Hepatocyte (in vitro differentiated cells): ENCODE measurements at regions not wholly inside any gene's neighbourhood (a gene's known extent, or its start where the extent isn't known, plus 50 kb on each side); places are given as distances from the start of the nearest gene placed in this dataset.

ENCODE experiments used
- DNase-seq: peaks from one replicate; pipeline ENCODE4 v3.0.0-alpha.2; 2016; ENCODE audit warnings: low spot score
- H2AFZ ChIP-seq: fragments of 200-600 bp; sonication (generic); 2 replicates; pipeline ENCODE4 v1.6.0; 2016; ENCODE audit warnings: antibody characterized with exemption, mild to moderate bottlenecking
- H3K27ac ChIP-seq: fragments of 200-600 bp; sonication (generic); 2 replicates; pipeline ENCODE4 v1.5.1; 2016; ENCODE audit warnings: mild to moderate bottlenecking
- H3K27me3 ChIP-seq: fragments of 200-600 bp; sonication (generic); 2 replicates; pipeline ENCODE4 v1.6.1; 2016
- H3K36me3 ChIP-seq: fragments of 200-600 bp; sonication (generic); replicated peaks from 2 replicates; pipeline ENCODE4 v1.5.1; 2016; ENCODE audit warnings: low read depth; ENCODE audit not compliant: insufficient read depth
- H3K4me1 ChIP-seq: fragments of 200-600 bp; sonication (generic); 2 replicates; pipeline ENCODE4 v1.5.1; 2016; ENCODE audit warnings: mild to moderate bottlenecking, moderate library complexity; ENCODE audit not compliant: insufficient read depth
- H3K4me2 ChIP-seq: fragments of 200-600 bp; sonication (generic); 2 replicates; pipeline ENCODE4 v1.6.0; 2016
- H3K4me3 ChIP-seq: fragments of 200-600 bp; sonication (generic); 2 replicates; pipeline ENCODE4 v1.5.1; 2016; ENCODE audit warnings: mild to moderate bottlenecking
- H3K79me2 ChIP-seq: fragments of 200-600 bp; sonication (generic); 2 replicates; pipeline ENCODE4 v1.6.0; 2017; ENCODE audit warnings: mild to moderate bottlenecking
- H3K9me2 ChIP-seq: fragments of 200-600 bp; sonication (generic); replicated peaks from 2 replicates; pipeline ENCODE4 v1.6.0; 2017; ENCODE audit warnings: mild to moderate bottlenecking; ENCODE audit not compliant: insufficient read depth
- H3K9me3 ChIP-seq: fragments of 200-600 bp; sonication (generic); 2 replicates; pipeline ENCODE4 v1.5.1; 2016; ENCODE audit warnings: low read depth, mild to moderate bottlenecking
- H4K20me1 ChIP-seq: fragments of 200-600 bp; sonication (generic); 2 replicates; pipeline ENCODE4 v1.6.0; 2016; ENCODE audit warnings: mild to moderate bottlenecking; ENCODE audit not compliant: insufficient read depth, poor library complexity, severe bottlenecking
- EZH2 ChIP-seq: fragments of 200-600 bp; sonication (generic); IDR thresholded peaks from 2 replicates; pipeline ENCODE4 v1.6.1; 2016; ENCODE audit warnings: antibody characterized with exemption, mild to moderate bottlenecking, borderline replicate concordance
- EZH2phosphoT487 ChIP-seq: fragments of 200-600 bp; sonication (generic); IDR thresholded peaks from one replicate; pipeline ENCODE4 v1.6.1; 2018; ENCODE audit warnings: antibody characterized with exemption, mild to moderate bottlenecking, low read depth, moderate library complexity; ENCODE audit not compliant: unreplicated experiment, severe bottlenecking
- WGBS: methylation state at CpG from one replicate; pipeline ENCODE4 v1.1.6; 2016; ENCODE audit warnings: low lambda C conversion rate; ENCODE audit errors: missing lambda C conversion rate; 5-methylcytosine and 5-hydroxymethylcytosine counted together
- TF ChIP-seq, protein P1 (sequence below): fragments of 200-600 bp; sonication (generic); IDR thresholded peaks from 2 replicates; pipeline ENCODE4 v1.5.1; 2016; ENCODE audit warnings: antibody characterized with exemption, mild to moderate bottlenecking; ENCODE audit not compliant: poor library complexity

DNA sequence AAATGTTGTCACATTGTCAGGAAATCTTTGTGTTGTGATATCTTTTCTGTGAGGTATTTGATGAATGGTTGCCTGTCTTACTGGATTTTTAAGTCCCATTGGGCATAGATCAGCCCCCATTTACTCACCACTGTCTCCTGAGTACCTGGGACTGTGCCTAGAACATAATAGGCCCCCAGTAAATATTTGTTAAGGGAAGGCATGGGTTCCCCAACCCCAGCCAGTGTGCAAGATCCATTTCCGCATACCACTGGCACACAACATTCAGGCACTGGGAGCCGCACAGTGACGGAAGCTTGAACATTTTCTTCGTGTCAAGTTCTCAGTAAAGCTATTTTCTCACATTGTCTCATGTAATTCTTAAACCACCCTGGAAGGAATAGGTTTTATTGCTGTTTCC, 72.2 kb downstream of the UNC5CL start:
- TF ChIP-seq EZH2, result no peak
- TF ChIP-seq, protein P1, sequence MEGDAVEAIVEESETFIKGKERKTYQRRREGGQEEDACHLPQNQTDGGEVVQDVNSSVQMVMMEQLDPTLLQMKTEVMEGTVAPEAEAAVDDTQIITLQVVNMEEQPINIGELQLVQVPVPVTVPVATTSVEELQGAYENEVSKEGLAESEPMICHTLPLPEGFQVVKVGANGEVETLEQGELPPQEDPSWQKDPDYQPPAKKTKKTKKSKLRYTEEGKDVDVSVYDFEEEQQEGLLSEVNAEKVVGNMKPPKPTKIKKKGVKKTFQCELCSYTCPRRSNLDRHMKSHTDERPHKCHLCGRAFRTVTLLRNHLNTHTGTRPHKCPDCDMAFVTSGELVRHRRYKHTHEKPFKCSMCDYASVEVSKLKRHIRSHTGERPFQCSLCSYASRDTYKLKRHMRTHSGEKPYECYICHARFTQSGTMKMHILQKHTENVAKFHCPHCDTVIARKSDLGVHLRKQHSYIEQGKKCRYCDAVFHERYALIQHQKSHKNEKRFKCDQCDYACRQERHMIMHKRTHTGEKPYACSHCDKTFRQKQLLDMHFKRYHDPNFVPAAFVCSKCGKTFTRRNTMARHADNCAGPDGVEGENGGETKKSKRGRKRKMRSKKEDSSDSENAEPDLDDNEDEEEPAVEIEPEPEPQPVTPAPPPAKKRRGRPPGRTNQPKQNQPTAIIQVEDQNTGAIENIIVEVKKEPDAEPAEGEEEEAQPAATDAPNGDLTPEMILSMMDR, result no peak
- TF ChIP-seq EZH2phosphoT487, result no peak
- Histone ChIP-seq H3K4me1 (no peaks in the 10 kb centered on the region), H3K79me2 (no peaks in the 10 kb centered on the region), H2AFZ (no peak overlapping the region), H3K9me2 (no peaks in the 10 kb centered on the region), H3K9me3 (no peaks in the 10 kb centered on the region), H3K4me3 (no peak overlapping the region), H3K36me3 (no peaks in the 10 kb centered on the region), H3K4me2 (no peak overlapping the region), H3K27ac (no peak overlapping the region), H3K27me3 (no peaks in the 10 kb centered on the region), H4K20me1 (no peaks in the 10 kb centered on the region)
- WGBS, result 92% methylated on average over 4 of the region's 4 CpGs
- no peak for DNase-seq

DNA sequence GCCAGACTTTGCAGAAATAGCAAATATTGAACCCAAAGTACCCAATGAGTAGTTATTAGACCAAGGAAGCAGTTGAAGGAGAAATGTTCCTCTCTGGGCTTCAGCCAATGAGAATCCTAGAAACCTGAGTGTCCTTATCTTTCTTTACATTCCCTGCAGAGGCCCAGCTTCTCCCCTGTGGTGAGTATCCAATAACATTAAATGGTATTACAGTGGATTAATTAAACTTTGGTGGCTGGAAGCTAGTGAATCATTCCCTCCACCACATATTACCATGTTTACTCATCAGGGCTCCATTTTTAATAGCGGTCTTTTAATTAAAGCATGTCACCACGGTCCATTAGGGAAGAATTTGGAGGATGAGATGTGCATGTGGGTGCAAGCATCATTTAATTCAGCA, 74.0 kb downstream of the UNC5CL start:
- Histone ChIP-seq H3K79me2 (no peaks in the 10 kb centered on the region), H3K4me3 (no peak overlapping the region), H3K9me2 (no peaks in the 10 kb centered on the region), H3K9me3 (no peaks in the 10 kb centered on the region), H4K20me1 (no peaks in the 10 kb centered on the region), H3K36me3 (no peaks in the 10 kb centered on the region), H3K27me3 (no peaks in the 10 kb centered on the region), H3K4me2 (no peak overlapping the region), H2AFZ (no peak overlapping the region), H3K27ac (no peak overlapping the region), H3K4me1 (no peaks in the 10 kb centered on the region)
- TF ChIP-seq EZH2 (no peak), EZH2phosphoT487 (no peak)
- TF ChIP-seq, protein P1, result no peak
- 95% methylated on average over 2 of the region's 2 CpGs for WGBS
- no peak for DNase-seq

DNA sequence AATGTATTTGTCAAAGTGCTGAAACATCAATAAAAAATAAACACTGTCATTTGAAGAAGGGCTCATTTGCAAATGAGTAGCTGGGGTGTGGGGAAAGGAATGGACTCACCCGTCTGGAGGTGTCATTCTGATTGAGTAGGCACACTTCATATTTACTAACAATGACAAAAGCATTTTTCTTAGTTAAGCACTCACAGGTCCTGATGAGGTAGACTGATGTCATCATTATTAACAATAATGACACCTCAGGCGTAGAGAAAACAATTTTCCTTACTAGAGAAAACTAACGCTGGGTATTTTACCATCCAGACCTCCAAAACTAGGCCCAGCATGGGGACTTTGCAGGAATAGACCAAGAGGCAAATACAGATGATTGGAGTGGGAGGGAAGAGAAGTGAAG, 76.0 kb downstream of the UNC5CL start:
- no peaks in the 10 kb centered on the region for H4K20me1 ChIP-seq
- no peak overlapping the region for H3K4me3 ChIP-seq
- WGBS, result 93% methylated on average over 3 of the region's 3 CpGs
- H3K4me1 ChIP-seq, result no peaks in the 10 kb centered on the region
- no peaks in the 10 kb centered on the region for H3K9me3 ChIP-seq
- H2AFZ ChIP-seq, result no peak overlapping the region
- H3K4me2 ChIP-seq, result no peak overlapping the region
- no peak overlapping the region for H3K27ac ChIP-seq
- no peaks in the 10 kb centered on the region for H3K36me3 ChIP-seq
- no peak for DNase-seq
- no peaks in the 10 kb centered on the region for H3K9me2 ChIP-seq
- H3K27me3 ChIP-seq, result no peaks in the 10 kb centered on the region
- no peak for TF ChIP-seq EZH2phosphoT487
- TF ChIP-seq, protein P1, result no peak
- TF ChIP-seq EZH2, result no peak
- no peaks in the 10 kb centered on the region for H3K79me2 ChIP-seq

DNA sequence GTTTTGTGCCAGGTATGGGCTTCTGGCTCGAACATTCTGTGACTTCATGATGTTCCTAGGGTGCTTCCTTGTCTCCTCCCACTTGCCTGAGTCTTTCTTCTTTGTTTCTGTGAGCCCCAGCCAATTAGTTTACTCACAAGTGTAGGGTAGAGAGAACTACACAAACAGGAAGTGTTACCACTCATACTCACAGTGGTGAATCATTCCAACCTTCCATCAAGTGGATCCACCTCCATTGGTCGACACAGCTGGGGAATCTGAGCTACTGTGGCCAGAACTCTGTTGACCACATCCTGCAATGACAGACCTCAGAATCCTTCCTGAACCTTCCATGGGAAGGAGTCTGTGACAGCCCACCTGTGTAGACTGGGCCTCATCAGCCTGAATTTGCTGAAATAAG, 76.8 kb downstream of the UNC5CL start:
- no peak overlapping the region for H3K4me2 ChIP-seq
- H3K27ac ChIP-seq, result no peak overlapping the region
- TF ChIP-seq EZH2, result no peak
- no peaks in the 10 kb centered on the region for H3K79me2 ChIP-seq
- H3K27me3 ChIP-seq, result no peaks in the 10 kb centered on the region
- 71% methylated on average over 2 of the region's 2 CpGs for WGBS
- no peaks in the 10 kb centered on the region for H3K9me2 ChIP-seq
- H4K20me1 ChIP-seq, result no peaks in the 10 kb centered on the region
- no peak overlapping the region for H2AFZ ChIP-seq
- no peak for DNase-seq
- H3K36me3 ChIP-seq, result no peaks in the 10 kb centered on the region
- peaks cover 4% of the 10 kb centered on the region for H3K4me1 ChIP-seq
- H3K4me3 ChIP-seq, result no peak overlapping the region
- no peaks in the 10 kb centered on the region for H3K9me3 ChIP-seq
